RWPE1 (cell line): ENCODE measurements at regions not wholly inside any gene's neighbourhood (a gene's known extent, or its start where the extent isn't known, plus 50 kb on each side); places are given as distances from the start of the nearest gene placed in this dataset.

Experiments used
- CTCF ChIA-PET: fragments of 350-600 bp; sonication (Branson Sonifier 250); formaldehyde crosslinking; extraction: SDS; loops from one replicate; lab custom pipeline; 2021; lab: Yijun Ruan, JAX
- POLR2A ChIA-PET: fragments of 400-600 bp; formaldehyde crosslinking; extraction: SDS; loops from one replicate; lab custom pipeline; 2020; ENCODE audit warnings: antibody characterized with exemption; ENCODE audit not compliant: low non-redundant PET; lab: Yijun Ruan, JAX
- DNase-seq: peaks from one replicate; pipeline ENCODE4 v3.0.0; 2012; ENCODE audit warnings: low spot score
- H3K27ac ChIP-seq: fragments of 450-650 bp; 2 replicates; pipeline ENCODE4 v1.5.1; 2017
- TF ChIP-seq, protein P1 (sequence below): fragments of 450-650 bp; conservative IDR thresholded peaks from 2 replicates; pipeline ENCODE4 v1.5.1; 2017; ENCODE audit warnings: low read depth, mild to moderate bottlenecking

DNA sequence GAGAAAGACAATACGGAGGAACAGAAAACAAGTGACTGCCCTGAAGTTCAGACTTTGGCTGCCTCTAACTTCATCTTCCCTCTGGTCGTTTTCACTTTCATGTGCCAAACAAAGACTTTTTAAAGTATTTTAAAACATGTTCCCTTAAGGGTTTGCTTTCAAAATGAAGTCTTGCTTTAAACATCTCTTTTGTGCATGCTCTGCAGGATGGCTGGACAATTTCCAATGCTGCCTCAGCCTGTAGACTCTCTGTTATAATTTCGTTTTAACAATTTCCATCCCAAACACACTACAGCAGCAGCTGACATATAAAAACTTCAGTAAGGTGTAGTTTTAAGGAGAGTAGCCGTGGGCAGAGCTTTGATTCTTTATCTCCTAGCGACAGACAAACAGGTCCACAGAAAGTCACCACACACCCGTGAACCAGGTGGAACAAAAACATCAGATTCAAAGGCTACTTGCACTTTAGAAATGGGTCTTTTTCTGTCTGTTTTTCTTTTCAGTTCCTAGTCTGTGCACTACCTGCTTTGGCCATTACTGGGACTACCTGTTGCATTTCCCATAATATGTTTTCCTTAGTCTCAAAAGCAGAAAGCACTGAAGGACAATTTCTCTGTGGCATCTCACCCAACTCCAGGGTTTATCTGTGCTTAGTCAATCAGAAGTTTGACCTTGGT is 308.9 kb downstream of the DTWD2 start:
- no peak overlapping the region for H3K27ac ChIP-seq
- TF ChIP-seq, protein P1, sequence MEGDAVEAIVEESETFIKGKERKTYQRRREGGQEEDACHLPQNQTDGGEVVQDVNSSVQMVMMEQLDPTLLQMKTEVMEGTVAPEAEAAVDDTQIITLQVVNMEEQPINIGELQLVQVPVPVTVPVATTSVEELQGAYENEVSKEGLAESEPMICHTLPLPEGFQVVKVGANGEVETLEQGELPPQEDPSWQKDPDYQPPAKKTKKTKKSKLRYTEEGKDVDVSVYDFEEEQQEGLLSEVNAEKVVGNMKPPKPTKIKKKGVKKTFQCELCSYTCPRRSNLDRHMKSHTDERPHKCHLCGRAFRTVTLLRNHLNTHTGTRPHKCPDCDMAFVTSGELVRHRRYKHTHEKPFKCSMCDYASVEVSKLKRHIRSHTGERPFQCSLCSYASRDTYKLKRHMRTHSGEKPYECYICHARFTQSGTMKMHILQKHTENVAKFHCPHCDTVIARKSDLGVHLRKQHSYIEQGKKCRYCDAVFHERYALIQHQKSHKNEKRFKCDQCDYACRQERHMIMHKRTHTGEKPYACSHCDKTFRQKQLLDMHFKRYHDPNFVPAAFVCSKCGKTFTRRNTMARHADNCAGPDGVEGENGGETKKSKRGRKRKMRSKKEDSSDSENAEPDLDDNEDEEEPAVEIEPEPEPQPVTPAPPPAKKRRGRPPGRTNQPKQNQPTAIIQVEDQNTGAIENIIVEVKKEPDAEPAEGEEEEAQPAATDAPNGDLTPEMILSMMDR: no peak
- CTCF ChIA-PET: no interaction called here
- DNase-seq: no peak
- POLR2A ChIA-PET: no interaction called here

- POLR2A ChIA-PET: no interaction called here
- CTCF ChIA-PET: no interaction called here
- TF ChIP-seq, protein P1: no peak
- DNase-seq: no peak
- H3K27ac ChIP-seq: no peak overlapping the region
Observed at GRCh38 chr5:118678746-118679145, 309.6 kb downstream of the DTWD2 start.

GRCh38 chr5:118675247-118675646 is 313.1 kb downstream of the DTWD2 start:
- TF ChIP-seq, protein P1: no peak
- no peak overlapping the region for H3K27ac ChIP-seq
- POLR2A ChIA-PET: no interaction called here
- DNase-seq: no peak
- CTCF ChIA-PET: interaction anchor here (0.6 kb wide), 1 partner anchor 11 kb away, joined by 4 read pairs; no protein-coding TSS in a partner anchor

DNA sequence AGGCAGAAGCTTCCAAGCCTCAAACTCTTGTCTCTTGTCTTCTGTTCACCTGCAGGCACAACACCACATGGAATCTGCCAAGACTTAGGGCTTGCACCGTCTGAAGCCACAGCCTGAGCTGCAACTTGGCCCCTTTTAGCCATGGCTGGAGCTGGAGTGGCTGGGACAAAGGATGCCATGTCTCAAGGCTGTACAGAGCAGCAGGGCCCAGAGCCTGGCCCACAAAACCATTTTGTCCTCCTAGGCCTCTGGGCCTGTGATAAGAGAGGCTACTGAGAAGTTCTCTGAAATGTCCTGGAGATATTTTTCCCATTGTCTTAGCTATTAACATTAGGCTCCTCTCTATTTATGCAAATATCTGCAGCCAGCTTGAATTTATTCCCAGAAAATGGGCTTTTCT is 330.8 kb downstream of the DTWD2 start:
- TF ChIP-seq, protein P1: no peak
- no peak overlapping the region for H3K27ac ChIP-seq
- no peak for DNase-seq
- POLR2A ChIA-PET: no interaction called here
- CTCF ChIA-PET: no interaction called here

GRCh38 chr5:118653872-118654271 is 334.5 kb downstream of the DTWD2 start:
- CTCF ChIA-PET: interaction anchor here (0.7 kb wide), 1 partner anchor 1023 kb away, joined by 3 read pairs; no protein-coding TSS in a partner anchor

GRCh38 chr5:118653183-118653582 is 335.2 kb downstream of the DTWD2 start:
- ChIA-PET CTCF (interaction anchor here (0.7 kb wide), 1 partner anchor 1022 kb away, joined by 3 read pairs; no protein-coding TSS in a partner anchor), POLR2A (no interaction called here)
- no peak overlapping the region for H3K27ac ChIP-seq
- DNase-seq: no peak
- TF ChIP-seq, protein P1: no peak

More at GRCh38 chr5:118653872-118654271, 334.5 kb downstream of the DTWD2 start:
- TF ChIP-seq, protein P1: no peak
- DNase-seq: no peak
- no peak overlapping the region for H3K27ac ChIP-seq
- POLR2A ChIA-PET: no interaction called here
